T47D (cell line): ENCODE measurements at regions not wholly inside any gene's neighbourhood (a gene's known extent, or its start where the extent isn't known, plus 50 kb on each side); places are given as distances from the start of the nearest gene placed in this dataset.

Source experiments
- DNase-seq, 2 experiments: peaks; one replicate each; pipeline versions ENCODE4 v3.0.0 to v3.0.0-alpha.2; 2011 to 2012; ENCODE audit warnings: low read depth in 1 of 2, low spot score in 1 of 2
- JUND ChIP-seq: IDR thresholded peaks from 2 replicates; pipeline ENCODE4 v1.6.1; 2012; ENCODE audit warnings: low read depth
- in situ Hi-C: cut with HindIII; loops from 2 replicates; pipeline ENCODE4 v1.10.0; 2016; ENCODE audit warnings: low sequenced_read_pairs, low pct_unique_long_range_greater_than_20kb

DNA sequence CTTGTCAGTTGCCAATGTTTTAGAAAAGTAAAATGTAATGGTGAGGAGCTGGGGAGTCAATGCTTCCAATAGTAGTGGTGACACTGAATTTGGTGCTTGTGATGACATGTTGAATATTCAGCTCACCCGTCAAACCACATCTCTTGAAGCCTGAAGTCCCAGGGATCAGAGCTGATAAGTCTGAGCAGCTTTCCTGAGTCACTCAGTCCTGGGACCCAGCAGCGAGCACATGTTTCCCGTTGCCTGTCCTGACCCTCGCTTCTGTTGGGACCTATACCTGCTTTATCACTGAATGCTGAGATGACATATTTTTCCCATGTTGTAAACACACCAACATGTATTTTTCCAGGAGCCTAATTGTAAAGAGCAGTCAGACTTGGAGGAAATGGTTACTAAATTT lies 693.6 kb downstream of the QKI start:
- no peak for DNase-seq
- TF ChIP-seq JUND, result no peak
- in situ Hi-C loops, result no loop called here

GRCh38 chr6:164107297-164107995 lies 692.9 kb downstream of the QKI start:
- DNase-seq, result peak in 1 of 2 experiments; percentile 16
- TF ChIP-seq JUND, result no peak
- in situ Hi-C loops, result no loop called here

DNA sequence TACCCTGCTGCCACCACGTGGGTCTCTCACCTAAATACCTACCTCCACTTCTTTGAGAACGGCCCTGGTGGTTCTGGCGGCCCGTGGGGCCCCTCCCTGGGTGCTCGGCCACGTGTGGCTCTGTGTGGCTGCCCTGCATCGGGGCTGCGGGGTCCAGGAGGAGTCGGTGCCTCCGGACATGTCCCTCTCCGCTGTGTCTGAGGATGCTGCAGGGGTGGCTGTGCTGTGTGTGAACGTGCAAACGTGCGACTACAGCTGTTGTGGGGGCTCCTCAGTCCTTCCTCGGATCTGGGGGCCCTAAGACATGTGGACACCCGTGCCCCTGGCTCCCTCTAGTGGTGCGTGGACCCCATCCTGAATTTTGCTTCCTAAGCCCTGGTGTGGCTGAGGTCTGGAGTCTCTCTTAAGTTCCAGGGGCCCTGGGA lies 691.8 kb downstream of the QKI start:
- TF ChIP-seq JUND, result no peak
- in situ Hi-C loops, result no loop called here
- DNase-seq, result peak; percentile 29 to 45

- TF ChIP-seq JUND, result no peak
- in situ Hi-C loops, result no loop called here
- DNase-seq, result no peak
Measured at GRCh38 chr6:164105705-164106104, 691.2 kb downstream of the QKI start.

DNA sequence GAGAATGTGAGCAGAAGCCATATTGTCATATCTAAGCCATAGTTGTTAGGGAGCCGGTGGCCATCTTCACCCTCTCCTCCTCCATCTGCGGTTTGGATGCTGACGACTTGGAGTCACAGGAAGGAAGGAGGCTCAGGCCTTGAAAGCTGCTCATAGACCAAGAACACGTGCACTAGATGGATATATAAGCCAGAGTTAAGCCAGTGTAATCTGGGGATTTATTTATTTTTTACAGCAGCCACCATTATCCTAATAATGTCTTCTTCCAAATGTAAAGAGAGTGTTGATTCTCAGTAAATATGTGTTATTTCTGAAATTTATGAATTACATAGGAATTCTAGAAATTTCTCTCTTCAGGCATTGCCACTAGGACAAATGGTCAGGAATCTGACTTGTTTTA lies 689.9 kb downstream of the QKI start:
- TF ChIP-seq JUND, result no peak
- in situ Hi-C loops, result no loop called here
- no peak for DNase-seq

DNA sequence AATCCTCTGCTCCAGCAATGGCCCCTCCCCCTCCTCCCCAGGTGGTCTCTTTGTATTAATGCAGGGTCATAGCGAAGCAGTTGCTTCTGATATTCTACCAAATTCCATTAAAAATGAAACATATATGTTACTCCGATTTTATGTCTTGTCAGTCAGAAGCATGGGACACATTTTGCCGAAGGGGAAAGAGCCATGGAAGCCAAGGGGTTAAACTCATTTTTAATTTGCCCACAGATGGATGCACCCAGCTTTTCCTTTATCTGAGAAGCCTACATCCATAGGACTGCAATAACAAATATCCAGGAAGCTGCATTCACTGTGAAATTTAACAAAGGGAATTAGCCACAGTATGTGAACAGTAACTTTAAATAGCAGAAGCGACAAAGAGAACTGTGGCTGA lies 688.2 kb downstream of the QKI start:
- no peak for DNase-seq
- in situ Hi-C loops, result no loop called here
- TF ChIP-seq JUND, result no peak

GRCh38 chr6:164101859-164102258 lies 687.3 kb downstream of the QKI start:
- DNase-seq, result no peak
- in situ Hi-C loops, result no loop called here
- TF ChIP-seq JUND, result no peak

DNA sequence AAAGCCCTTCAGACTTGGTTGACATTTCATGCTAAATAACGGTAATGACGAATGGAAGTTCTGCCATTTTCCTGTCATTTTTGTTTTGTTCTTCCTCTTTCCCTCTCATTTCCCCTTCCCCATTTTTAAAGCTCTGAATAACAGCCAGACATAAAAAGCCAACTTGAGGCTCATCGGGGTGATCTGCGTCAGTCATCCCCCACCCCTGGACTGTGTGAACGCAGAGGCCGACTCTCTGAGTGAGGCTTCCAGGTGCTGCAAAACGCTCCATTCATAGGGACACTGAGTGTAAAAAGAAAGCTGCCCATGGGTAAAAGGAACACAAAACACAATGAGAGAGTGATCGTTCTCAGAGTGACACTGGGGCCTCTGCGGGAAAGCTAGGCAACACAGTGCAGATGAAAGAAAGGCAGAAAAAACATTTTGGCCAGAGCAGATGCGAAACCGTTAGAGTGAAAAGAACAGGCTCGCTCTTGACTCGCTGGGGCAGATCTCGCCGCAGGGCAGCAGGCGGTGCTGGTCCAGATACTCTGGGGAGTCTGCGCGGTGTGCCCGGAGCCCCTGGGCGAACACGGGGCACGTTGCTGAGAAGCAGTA lies 684.8 kb downstream of the QKI start:
- no peak for DNase-seq
- in situ Hi-C loops, result no loop called here
- no peak for TF ChIP-seq JUND

DNA sequence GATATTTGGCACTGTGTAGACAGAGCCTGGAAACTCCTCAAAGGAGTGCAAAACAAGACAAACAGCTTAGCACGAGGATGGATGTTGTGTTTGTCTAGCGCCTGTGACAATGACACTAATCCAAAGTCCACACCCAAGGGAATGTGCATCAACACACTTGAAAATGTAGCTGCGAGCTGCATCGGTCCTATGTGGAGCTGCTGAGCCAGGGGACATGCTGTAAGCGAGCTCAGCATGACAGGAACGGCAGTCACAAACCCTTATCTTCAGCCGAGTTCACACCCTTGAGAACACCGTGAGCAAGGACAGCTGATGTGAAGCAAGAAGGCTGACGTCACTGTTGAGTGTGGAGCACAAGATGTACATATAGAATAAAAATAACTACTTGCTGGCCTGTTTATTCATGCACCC lies 684.3 kb downstream of the QKI start:
- in situ Hi-C loops, result no loop called here
- no peak for DNase-seq
- no peak for TF ChIP-seq JUND

GRCh38 chr6:164097551-164098398 lies 683.3 kb downstream of the QKI start:
- DNase-seq, result no peak
- in situ Hi-C loops, result no loop called here
- TF ChIP-seq JUND, result no peak

DNA sequence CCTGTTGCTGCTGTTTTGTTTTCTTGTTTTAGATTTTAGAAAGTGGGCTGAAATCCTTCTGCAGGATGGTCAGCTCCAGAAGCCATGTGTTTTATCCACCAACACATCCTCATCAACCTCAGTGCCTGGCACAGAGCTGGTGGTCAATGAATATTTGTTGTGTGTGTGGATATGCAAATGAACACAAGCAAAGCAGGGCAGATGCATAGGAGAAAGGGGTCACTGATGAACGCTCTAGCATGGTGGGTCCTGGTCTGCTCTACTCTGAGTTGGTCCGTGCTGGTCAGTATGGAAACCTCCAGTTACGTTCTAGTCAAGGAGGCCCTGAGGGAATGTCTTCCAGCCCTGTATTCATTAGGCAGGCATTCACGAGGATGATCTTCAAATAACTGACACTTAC lies 682.5 kb downstream of the QKI start:
- in situ Hi-C loops, result no loop called here
- TF ChIP-seq JUND, result no peak

DNA sequence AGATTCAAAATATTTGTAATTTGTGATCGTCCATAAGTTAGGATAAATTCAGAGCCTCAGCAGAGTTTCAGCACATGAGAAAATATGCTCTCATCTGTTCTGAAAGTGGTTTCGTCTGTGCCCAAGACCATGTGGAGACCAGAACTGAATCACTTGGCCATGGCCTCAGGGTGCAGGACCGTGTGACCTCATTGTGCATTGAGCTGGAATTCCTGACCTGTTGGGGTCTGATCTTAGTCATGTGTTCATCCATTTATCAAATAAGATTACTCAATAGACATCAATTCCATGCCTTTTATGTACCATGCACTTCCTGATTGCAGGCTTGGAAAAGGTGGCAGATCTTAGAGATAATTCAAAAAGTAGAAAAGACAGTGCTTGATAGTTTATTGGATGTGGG lies 680.5 kb downstream of the QKI start:
- DNase-seq, result no peak
- in situ Hi-C loops, result no loop called here
- TF ChIP-seq JUND, result no peak

More for the DNA sequence above, 682.5 kb downstream of the QKI start:
- no peak for DNase-seq

DNA sequence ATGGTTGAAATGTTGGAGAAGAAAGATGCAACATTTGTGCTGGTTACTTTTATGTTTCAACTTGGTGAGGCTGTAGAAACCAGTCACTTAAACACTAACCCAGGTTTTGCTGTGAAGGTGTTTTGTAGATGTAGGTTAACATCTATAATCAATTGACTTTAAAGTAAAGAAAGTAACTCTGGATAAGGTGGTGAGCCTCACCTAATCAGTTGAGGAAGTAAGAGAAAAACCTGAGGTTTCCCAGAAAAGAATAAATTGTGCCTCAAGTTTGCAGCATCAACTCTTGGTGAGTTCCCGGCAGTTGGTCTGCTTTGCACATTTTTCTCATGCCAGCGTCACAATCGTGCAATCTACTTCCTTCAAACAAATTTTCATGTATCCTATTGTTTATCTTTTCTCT lies 673.4 kb downstream of the QKI start:
- in situ Hi-C loops, result no loop called here

More for the DNA sequence above, 673.4 kb downstream of the QKI start:
- no peak for TF ChIP-seq JUND
- DNase-seq, result no peak
